ENCODE measurements at regions not wholly inside any gene's neighbourhood (a gene's known extent, or its start where the extent isn't known, plus 50 kb on each side); places are given as distances from the start of the nearest gene placed in this dataset.

GRCh38 chr2:23065936-23066335 is 319.0 kb upstream of the KLHL29 start:
- no peak for ATAC-seq

- ATAC-seq = no peak
Measured at GRCh38 chr2:23066686-23067085, 318.3 kb upstream of the KLHL29 start.

GRCh38 chr2:23069156-23069555 is 315.8 kb upstream of the KLHL29 start:
- no peak for ATAC-seq

- no peak for ATAC-seq
Measured at GRCh38 chr2:23069923-23070322, 315.1 kb upstream of the KLHL29 start.

GRCh38 chr2:23073056-23073455 is 311.9 kb upstream of the KLHL29 start:
- ATAC-seq = no peak

- ATAC-seq = no peak
Measured at GRCh38 chr2:23073671-23074070, 311.3 kb upstream of the KLHL29 start.

GRCh38 chr2:23077596-23077995 is 307.4 kb upstream of the KLHL29 start:
- ATAC-seq = no peak

GRCh38 chr2:23078784-23079434 is 306.1 kb upstream of the KLHL29 start:
- no peak for ATAC-seq

GRCh38 chr2:23083966-23084365 is 301.0 kb upstream of the KLHL29 start:
- ATAC-seq = no peak

GRCh38 chr2:23091019-23091418 is 294.0 kb upstream of the KLHL29 start:
- ATAC-seq = no peak

- no peak for ATAC-seq
Measured at GRCh38 chr2:23091900-23092299, 293.1 kb upstream of the KLHL29 start.

- ATAC-seq = no peak
Measured at GRCh38 chr2:23092831-23093230, 292.1 kb upstream of the KLHL29 start.

- no peak for ATAC-seq
Measured at GRCh38 chr2:23093513-23093912, 291.5 kb upstream of the KLHL29 start.

GRCh38 chr2:23096906-23097602 is 287.9 kb upstream of the KLHL29 start:
- ATAC-seq = no peak

- ATAC-seq = no peak
Measured at GRCh38 chr2:23100406-23100805, 284.6 kb upstream of the KLHL29 start.

- no peak for ATAC-seq
Measured at GRCh38 chr2:23106242-23106785, 278.7 kb upstream of the KLHL29 start.

- no peak for ATAC-seq
Measured at GRCh38 chr2:23107327-23107941, 277.5 kb upstream of the KLHL29 start.

- no peak for ATAC-seq
Measured at GRCh38 chr2:23111263-23111662, 273.7 kb upstream of the KLHL29 start.

- no peak for ATAC-seq
Measured at GRCh38 chr2:23112517-23112916, 272.5 kb upstream of the KLHL29 start.

- no peak for ATAC-seq
Measured at GRCh38 chr2:23114299-23114698, 270.7 kb upstream of the KLHL29 start.

GRCh38 chr2:23118313-23118712 is 266.7 kb upstream of the KLHL29 start:
- ATAC-seq = no peak

- ATAC-seq = no peak
Measured at GRCh38 chr2:23118894-23119293, 266.1 kb upstream of the KLHL29 start.

GRCh38 chr2:23120161-23120560 is 264.8 kb upstream of the KLHL29 start:
- no peak for ATAC-seq

Measured in esophagus mucosa (tissue), 1 donor.